Progenitor cell of endocrine pancreas (in vitro differentiated cells): ENCODE measurements at regions not wholly inside any gene's neighbourhood (a gene's known extent, or its start where the extent isn't known, plus 50 kb on each side); places are given as distances from the start of the nearest gene placed in this dataset.
"Not testable (repeated sequence)": the region's sequence is repeated elsewhere in the genome, so short reads cannot be mapped to it uniquely, and the experiment has no call there.

Source experiments
- DNase-seq: peaks from one replicate; pipeline ENCODE4 v3.0.0; 2021; ENCODE audit warnings: low spot score; ENCODE audit not compliant: unreplicated experiment
- H3K27ac Mint-ChIP-seq: 2 replicates; pipeline ENCODE4 v1.8.0; 2021; ENCODE audit warnings: mild to moderate bottlenecking, moderate library complexity, mixed read lengths
- H3K27me3 Mint-ChIP-seq: 2 replicates; pipeline ENCODE4 v1.8.0; 2021; ENCODE audit warnings: mixed read lengths
- H3K36me3 Mint-ChIP-seq: 2 replicates; pipeline ENCODE4 v1.8.0; 2022; ENCODE audit warnings: mixed read lengths; ENCODE audit not compliant: insufficient read depth
- H3K4me1 Mint-ChIP-seq: 2 replicates; pipeline ENCODE4 v1.8.0; 2021; ENCODE audit warnings: low read depth, mixed read lengths
- H3K4me3 Mint-ChIP-seq: 2 replicates; pipeline ENCODE4 v1.8.0; 2021; ENCODE audit warnings: low read depth, mild to moderate bottlenecking, moderate library complexity, mixed read lengths
- H3K9me3 Mint-ChIP-seq: 2 replicates; pipeline ENCODE4 v1.8.0; 2021; ENCODE audit warnings: low read depth, mixed read lengths
- TF ChIP-seq, protein P1 (sequence below): fragments of 200-600 bp; sonication (generic); IDR thresholded peaks from one replicate; pipeline ENCODE4 v1.5.0; 2021; ENCODE audit warnings: antibody characterized with exemption, mild to moderate bottlenecking; ENCODE audit not compliant: unreplicated experiment

DNA sequence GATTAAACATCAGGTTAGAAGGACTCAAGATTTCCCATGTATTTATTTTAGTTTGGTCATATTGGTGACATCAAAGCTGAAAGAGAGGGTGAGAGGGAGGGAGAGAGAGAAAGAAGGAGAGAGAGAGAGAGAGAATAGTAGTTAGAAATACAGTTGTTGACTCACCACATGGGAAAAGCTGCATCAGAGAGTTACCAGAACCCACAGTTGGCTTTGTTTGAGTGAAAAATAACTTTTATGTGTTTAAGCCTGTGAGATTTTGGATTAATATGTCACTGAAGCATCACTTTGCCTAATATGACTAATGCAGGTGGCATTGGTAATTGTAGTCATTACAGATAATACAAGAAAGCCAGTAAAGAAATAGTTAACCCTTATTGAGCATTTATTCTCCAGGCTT is 303.9 kb downstream of the REEP3 start:
- Mint-ChIP-seq H3K27ac (peak overlapping the region; percentile 61), H3K4me3 (no peak overlapping the region), H3K36me3 (peaks cover 3% of the 10 kb centered on the region), H3K4me1 (peaks cover 14% of the 10 kb centered on the region), H3K27me3 (no peaks in the 10 kb centered on the region), H3K9me3 (peaks cover 14% of the 10 kb centered on the region)
- DNase-seq, result no peak
- TF ChIP-seq, protein P1, sequence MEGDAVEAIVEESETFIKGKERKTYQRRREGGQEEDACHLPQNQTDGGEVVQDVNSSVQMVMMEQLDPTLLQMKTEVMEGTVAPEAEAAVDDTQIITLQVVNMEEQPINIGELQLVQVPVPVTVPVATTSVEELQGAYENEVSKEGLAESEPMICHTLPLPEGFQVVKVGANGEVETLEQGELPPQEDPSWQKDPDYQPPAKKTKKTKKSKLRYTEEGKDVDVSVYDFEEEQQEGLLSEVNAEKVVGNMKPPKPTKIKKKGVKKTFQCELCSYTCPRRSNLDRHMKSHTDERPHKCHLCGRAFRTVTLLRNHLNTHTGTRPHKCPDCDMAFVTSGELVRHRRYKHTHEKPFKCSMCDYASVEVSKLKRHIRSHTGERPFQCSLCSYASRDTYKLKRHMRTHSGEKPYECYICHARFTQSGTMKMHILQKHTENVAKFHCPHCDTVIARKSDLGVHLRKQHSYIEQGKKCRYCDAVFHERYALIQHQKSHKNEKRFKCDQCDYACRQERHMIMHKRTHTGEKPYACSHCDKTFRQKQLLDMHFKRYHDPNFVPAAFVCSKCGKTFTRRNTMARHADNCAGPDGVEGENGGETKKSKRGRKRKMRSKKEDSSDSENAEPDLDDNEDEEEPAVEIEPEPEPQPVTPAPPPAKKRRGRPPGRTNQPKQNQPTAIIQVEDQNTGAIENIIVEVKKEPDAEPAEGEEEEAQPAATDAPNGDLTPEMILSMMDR, result no peak

DNA sequence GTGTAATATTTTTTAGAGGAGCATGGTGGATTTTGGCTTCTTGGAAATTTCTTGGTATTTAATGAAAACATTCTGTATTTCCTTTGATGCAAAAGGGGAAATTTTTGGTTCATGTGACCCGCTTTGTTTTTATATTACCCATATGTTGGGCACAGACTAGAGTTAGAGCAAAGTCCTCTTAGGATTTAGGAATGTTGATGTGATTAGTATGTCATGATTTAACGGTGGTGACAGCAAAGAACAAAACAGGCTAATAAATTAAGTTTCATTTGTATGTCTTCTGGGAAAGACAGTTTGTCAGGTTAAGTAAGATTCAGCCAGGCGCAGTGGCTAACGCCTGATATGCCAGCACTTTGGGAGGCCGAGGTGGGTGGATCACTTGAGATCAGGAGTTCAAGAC is 304.6 kb downstream of the REEP3 start:
- no peak for DNase-seq
- H3K27me3 Mint-ChIP-seq, result no peaks in the 10 kb centered on the region
- TF ChIP-seq, protein P1, result no peak
- no peak overlapping the region for H3K4me3 Mint-ChIP-seq
- peaks cover 14% of the 10 kb centered on the region for H3K4me1 Mint-ChIP-seq
- H3K27ac Mint-ChIP-seq, result no peak overlapping the region
- peaks cover 3% of the 10 kb centered on the region for H3K36me3 Mint-ChIP-seq
- peaks cover 14% of the 10 kb centered on the region for H3K9me3 Mint-ChIP-seq

DNA sequence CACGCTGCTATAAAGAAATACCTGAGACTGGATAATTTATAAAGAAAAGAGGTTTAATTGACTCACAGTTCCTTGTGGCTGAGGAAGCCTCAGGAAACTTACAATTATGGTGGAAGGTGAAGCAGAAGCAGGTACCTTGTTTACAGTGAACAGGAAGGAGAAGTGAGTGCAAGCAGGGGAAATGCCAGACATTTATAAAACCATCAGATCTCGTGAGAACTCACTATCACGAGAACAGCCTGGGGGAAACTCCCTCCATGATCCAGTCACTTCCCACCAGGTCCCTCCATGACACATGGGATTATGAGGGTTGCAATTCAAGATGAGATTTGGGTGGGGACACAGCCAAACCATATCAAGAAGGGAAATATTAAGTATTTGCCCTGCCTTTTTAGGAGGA is 305.8 kb downstream of the REEP3 start:
- not testable (repeated sequence) for H3K4me1 Mint-ChIP-seq, DNase-seq, H3K27ac Mint-ChIP-seq, H3K27me3 Mint-ChIP-seq, H3K9me3 Mint-ChIP-seq, H3K36me3 Mint-ChIP-seq, H3K4me3 Mint-ChIP-seq

DNA sequence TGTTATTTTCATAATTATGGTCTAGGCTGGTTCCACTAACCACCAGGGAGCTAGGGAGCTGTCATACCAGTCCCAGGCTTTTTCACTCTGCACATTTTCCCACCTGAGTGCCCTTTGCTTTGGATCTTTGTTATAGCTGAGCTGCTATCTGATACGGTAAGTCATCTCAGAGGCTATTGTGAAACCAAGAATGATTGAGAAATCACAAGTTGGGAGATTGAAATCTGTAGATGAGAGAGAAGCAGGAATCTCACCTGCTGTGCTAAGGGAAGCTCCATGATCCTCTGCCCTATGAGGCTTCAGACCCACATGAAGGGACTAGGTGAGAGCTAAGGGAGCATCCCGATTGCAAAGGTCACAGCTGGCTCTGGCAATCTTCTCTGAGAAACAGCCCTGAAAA is 307.8 kb downstream of the REEP3 start:
- Mint-ChIP-seq H3K36me3 (no peaks in the 10 kb centered on the region), H3K9me3 (no peaks in the 10 kb centered on the region), H3K27me3 (no peaks in the 10 kb centered on the region), H3K4me1 (peaks cover 9% of the 10 kb centered on the region), H3K4me3 (no peak overlapping the region), H3K27ac (no peak overlapping the region)
- DNase-seq, result no peak
- TF ChIP-seq, protein P1, result no peak

DNA sequence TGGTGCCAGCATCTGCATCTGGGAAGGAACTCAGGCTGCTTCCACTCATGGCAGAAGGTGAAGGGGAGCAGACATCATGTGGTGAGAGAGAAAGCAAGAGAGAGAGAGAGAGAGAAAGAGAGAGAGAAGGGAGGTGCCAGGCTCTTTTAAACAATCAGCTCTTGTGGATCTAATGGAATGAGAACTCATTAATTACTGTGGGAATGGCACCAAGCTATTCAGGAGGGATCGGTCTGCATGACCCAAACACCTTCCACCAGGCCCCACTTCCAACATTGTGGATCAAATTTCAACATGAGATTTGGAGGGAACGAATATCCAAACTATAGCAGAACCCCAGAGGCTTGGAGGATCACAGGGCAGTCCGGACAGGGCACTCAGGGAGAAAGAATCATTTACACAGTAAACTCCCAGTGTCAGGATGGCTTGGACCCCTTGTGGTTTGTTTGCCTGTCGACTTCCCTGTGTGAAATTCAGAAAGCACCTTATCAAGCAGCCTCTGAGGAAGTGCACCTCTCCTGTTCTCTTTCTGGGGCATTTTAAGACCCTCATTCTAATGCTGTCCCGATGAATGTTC is 308.5 kb downstream of the REEP3 start:
- TF ChIP-seq, protein P1, result no peak

DNA sequence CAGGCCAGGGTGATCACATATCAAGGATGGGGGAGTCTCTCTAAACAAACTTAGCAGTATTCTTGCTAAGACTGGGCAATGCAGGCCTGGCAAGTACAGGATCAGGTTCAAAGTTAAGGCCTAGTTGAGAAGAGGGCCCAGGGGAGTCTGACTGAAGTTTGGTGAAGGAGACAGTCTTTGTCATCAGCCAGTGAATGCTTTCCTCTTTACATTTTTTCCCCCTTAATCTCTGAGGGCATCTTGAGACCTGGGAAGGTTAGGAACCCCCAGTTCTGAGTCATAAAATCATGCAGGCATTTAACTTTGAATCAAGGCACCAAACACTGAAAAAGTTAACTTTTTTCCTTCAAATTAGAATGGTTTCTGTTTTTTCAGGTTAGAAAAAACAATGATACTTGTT is 311.5 kb downstream of the REEP3 start:
- no peak overlapping the region for H3K27ac Mint-ChIP-seq
- DNase-seq, result no peak
- TF ChIP-seq, protein P1, result no peak
- peaks cover 9% of the 10 kb centered on the region for H3K4me1 Mint-ChIP-seq
- no peaks in the 10 kb centered on the region for H3K9me3 Mint-ChIP-seq
- no peaks in the 10 kb centered on the region for H3K27me3 Mint-ChIP-seq
- no peaks in the 10 kb centered on the region for H3K36me3 Mint-ChIP-seq
- H3K4me3 Mint-ChIP-seq, result no peak overlapping the region

More for the DNA sequence above, 308.5 kb downstream of the REEP3 start:
- no peak overlapping the region for H3K27ac Mint-ChIP-seq
- H3K27me3 Mint-ChIP-seq, result no peaks in the 10 kb centered on the region
- no peaks in the 10 kb centered on the region for H3K9me3 Mint-ChIP-seq
- no peaks in the 10 kb centered on the region for H3K36me3 Mint-ChIP-seq
- no peak for DNase-seq
- H3K4me3 Mint-ChIP-seq, result no peak overlapping the region
- H3K4me1 Mint-ChIP-seq, result peaks cover 9% of the 10 kb centered on the region
